ENCODE measurements at regions not wholly inside any gene's neighbourhood (a gene's known extent, or its start where the extent isn't known, plus 50 kb on each side); places are given as distances from the start of the nearest gene placed in this dataset.
"Not testable (repeated sequence)": the region's sequence is repeated elsewhere in the genome, so short reads cannot be mapped to it uniquely, and the experiment has no call there.

- H3K36me3 Mint-ChIP-seq, result no peaks in the 10 kb centered on the region
- H3K27ac Mint-ChIP-seq, result no peak overlapping the region
- no peak overlapping the region for H3K4me3 Mint-ChIP-seq
- H3K9me3 Mint-ChIP-seq, result no peaks in the 10 kb centered on the region
- H3K4me1 Mint-ChIP-seq, result peaks cover 8% of the 10 kb centered on the region
- H3K27me3 Mint-ChIP-seq (ENCODE audit: low read depth), result no peaks in the 10 kb centered on the region
- no peak for DNase-seq (ENCODE audit: low spot score in 2 of 2, unreplicated experiment in 2 of 2)
- TF ChIP-seq CTCF (IDR thresholded peaks at IDR 0.05; ENCODE audit: unreplicated experiment), result no peak
These were observed 246.6 kb upstream of the PROK2 start for GRCh38 chr3:72031581-72031980.

- H3K36me3 Mint-ChIP-seq; H3K4me3 Mint-ChIP-seq; H3K27me3 Mint-ChIP-seq (ENCODE audit: low read depth); H3K9me3 Mint-ChIP-seq; DNase-seq (ENCODE audit: low spot score in 2 of 2, unreplicated experiment in 2 of 2); H3K4me1 Mint-ChIP-seq; H3K27ac Mint-ChIP-seq: not testable (repeated sequence)
These were observed 245.3 kb upstream of the PROK2 start for GRCh38 chr3:72030296-72030695.

- not testable (repeated sequence) for H3K9me3 Mint-ChIP-seq; H3K4me1 Mint-ChIP-seq; H3K36me3 Mint-ChIP-seq; H3K27me3 Mint-ChIP-seq (ENCODE audit: low read depth)
- Mint-ChIP-seq H3K27ac (peak overlapping the region; percentile 96), H3K4me3 (peak overlapping the region; percentile 44)
- DNase-seq (ENCODE audit: low spot score in 2 of 2, unreplicated experiment in 2 of 2), result peak in 1 of 2 experiments; percentile 44
These were observed 243.8 kb upstream of the PROK2 start for GRCh38 chr3:72028726-72029125.

- not testable (repeated sequence) for H3K27me3 Mint-ChIP-seq (ENCODE audit: low read depth); DNase-seq (ENCODE audit: low spot score in 2 of 2, unreplicated experiment in 2 of 2); H3K36me3 Mint-ChIP-seq; H3K9me3 Mint-ChIP-seq; H3K4me1 Mint-ChIP-seq
- H3K27ac Mint-ChIP-seq, result peak overlapping the region; percentile 96
- H3K4me3 Mint-ChIP-seq, result peak overlapping the region; percentile 44
These were observed 243.4 kb upstream of the PROK2 start for GRCh38 chr3:72028307-72028706.

- not testable (repeated sequence) for DNase-seq (ENCODE audit: low spot score in 2 of 2, unreplicated experiment in 2 of 2); H3K4me1 Mint-ChIP-seq; H3K4me3 Mint-ChIP-seq; H3K9me3 Mint-ChIP-seq; H3K27me3 Mint-ChIP-seq (ENCODE audit: low read depth); H3K36me3 Mint-ChIP-seq; H3K27ac Mint-ChIP-seq
These were observed 242.8 kb upstream of the PROK2 start for GRCh38 chr3:72027728-72028127.

- no peak for TF ChIP-seq CTCF (IDR thresholded peaks at IDR 0.05; ENCODE audit: unreplicated experiment)
These were observed 237.1 kb upstream of the PROK2 start for GRCh38 chr3:72022027-72022426.

GRCh38 chr3:72021531-72021930 lies 236.6 kb upstream of the PROK2 start:
- DNase-seq (ENCODE audit: low spot score in 2 of 2, unreplicated experiment in 2 of 2), result no peak
- Mint-ChIP-seq H3K4me1 (peaks cover 14% of the 10 kb centered on the region), H3K27ac (no peak overlapping the region), H3K36me3 (no peaks in the 10 kb centered on the region), H3K27me3 (ENCODE audit: low read depth) (no peaks in the 10 kb centered on the region), H3K4me3 (no peak overlapping the region), H3K9me3 (peaks cover 6% of the 10 kb centered on the region)
- no peak for TF ChIP-seq CTCF (IDR thresholded peaks at IDR 0.05; ENCODE audit: unreplicated experiment)

More at GRCh38 chr3:72022027-72022426, 237.1 kb upstream of the PROK2 start:
- Mint-ChIP-seq H3K4me3 (no peak overlapping the region), H3K4me1 (peaks cover 14% of the 10 kb centered on the region), H3K9me3 (peaks cover 6% of the 10 kb centered on the region), H3K36me3 (no peaks in the 10 kb centered on the region), H3K27ac (no peak overlapping the region), H3K27me3 (ENCODE audit: low read depth) (no peaks in the 10 kb centered on the region)
- no peak for DNase-seq (ENCODE audit: low spot score in 2 of 2, unreplicated experiment in 2 of 2)

- DNase-seq (ENCODE audit: low spot score in 2 of 2, unreplicated experiment in 2 of 2), result no peak
- H3K36me3 Mint-ChIP-seq, result no peaks in the 10 kb centered on the region
- H3K9me3 Mint-ChIP-seq, result peaks cover 3% of the 10 kb centered on the region
- no peaks in the 10 kb centered on the region for H3K27me3 Mint-ChIP-seq (ENCODE audit: low read depth)
- no peak overlapping the region for H3K4me3 Mint-ChIP-seq
- peaks cover 14% of the 10 kb centered on the region for H3K4me1 Mint-ChIP-seq
- no peak for TF ChIP-seq CTCF (IDR thresholded peaks at IDR 0.05; ENCODE audit: unreplicated experiment)
- no peak overlapping the region for H3K27ac Mint-ChIP-seq
These were observed 233.5 kb upstream of the PROK2 start for GRCh38 chr3:72018343-72018984.
